DMS53 treated with DMSO at 0.1 percent for 48 hours (cell line): ENCODE measurements at regions not wholly inside any gene's neighbourhood (a gene's known extent, or its start where the extent isn't known, plus 50 kb on each side); places are given as distances from the start of the nearest gene placed in this dataset.

Experiments
- DNase-seq: peaks from one replicate; lab custom pipeline; 2025; ENCODE audit not compliant: unreplicated experiment; lab: John Stamatoyannopoulos, UW

DNA sequence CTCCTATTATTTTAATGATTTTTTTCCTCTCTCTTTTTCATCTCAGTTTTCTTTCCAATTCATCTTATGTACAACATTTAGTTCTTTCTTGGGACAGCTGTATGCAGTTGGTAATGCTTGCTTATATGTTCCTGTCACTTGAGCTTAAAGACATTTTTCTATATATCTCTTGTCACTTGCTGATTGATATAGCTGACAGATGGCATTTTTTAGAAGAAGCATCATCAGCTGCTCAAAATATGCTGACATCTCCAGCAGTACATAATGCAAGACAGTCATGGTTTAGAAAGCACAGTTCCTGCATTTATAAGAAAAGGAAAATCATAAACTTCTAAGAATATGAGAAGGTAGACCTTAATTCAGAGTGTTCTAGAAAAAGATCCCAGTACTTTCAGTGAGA lies 56.5 kb downstream of the DCAF8L1 start:
- no peak for DNase-seq

DNA sequence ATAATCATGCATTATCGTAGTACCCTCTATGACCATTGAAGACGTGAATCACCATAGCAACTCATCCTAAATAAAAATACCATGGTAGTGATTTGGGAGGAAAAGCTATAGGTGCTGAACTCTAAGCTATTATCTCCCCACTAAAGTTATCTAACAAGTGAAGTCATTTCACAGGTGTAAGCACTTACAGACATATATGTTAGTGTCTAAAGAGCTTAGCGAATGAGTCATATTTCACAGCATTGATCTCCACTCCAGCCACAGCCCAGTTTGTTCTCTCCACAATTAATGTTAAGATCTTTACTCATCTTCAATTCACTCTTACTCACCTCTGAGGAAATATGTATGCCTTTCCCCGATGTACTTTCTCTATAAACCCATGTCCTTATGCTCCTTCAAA lies 57.0 kb downstream of the DCAF8L1 start:
- no peak for DNase-seq

DNA sequence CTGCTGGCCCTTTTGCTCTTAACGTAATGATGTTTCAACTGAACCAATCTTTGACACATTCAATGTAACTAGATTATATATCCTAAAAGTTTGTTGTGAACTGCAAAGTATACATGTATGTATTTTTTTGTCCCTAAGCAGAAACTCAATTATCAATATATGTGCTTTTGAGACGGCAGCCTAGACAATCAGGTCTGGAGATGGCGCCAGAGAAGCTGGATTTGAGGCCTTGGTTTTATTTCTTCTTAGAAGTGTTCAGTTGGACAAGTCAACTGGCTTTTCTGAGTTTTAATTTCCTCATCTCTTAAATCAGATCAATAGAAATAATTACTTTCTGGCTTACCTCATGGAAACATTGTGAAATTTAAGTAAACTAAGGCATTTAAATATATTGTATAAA lies 62.5 kb downstream of the DCAF8L1 start:
- DNase-seq: peak; percentile 20

DNA sequence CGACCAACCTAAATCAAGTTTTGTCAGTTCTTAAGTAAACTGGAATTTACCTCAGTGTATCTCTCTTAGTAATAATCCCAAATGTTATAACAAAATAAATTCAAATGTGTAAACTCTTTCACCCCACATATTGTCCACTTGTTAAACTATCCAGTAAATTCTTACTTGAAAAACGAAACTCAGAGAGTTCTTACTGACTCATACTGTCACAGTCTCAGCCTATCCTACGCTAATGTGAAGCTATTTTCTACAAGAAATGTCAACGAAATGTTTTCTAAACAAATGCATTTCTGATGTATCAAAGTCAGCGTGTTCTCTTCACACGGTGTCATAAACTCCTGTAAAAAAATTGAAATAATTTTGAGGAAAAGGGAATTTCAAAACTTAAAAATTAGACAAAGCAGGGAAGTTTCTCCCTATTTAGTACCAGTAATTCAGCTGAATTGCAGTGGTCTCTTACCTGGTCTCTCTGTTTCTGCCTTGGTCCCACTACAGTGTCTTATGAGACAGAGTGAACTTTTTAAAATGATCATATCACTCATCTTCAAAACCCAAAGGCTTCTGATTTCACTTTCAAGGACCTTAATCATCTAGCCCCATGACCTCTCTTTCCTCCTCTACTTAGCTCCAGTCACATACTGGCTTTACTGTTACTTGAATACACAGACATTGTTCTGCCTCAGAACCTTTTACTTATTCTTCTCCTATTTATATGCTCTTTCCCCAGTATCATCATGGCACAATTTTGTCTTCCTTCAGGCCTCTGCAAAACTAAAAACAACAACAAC lies 63.3 kb downstream of the DCAF8L1 start:
- DNase-seq: no peak

DNA sequence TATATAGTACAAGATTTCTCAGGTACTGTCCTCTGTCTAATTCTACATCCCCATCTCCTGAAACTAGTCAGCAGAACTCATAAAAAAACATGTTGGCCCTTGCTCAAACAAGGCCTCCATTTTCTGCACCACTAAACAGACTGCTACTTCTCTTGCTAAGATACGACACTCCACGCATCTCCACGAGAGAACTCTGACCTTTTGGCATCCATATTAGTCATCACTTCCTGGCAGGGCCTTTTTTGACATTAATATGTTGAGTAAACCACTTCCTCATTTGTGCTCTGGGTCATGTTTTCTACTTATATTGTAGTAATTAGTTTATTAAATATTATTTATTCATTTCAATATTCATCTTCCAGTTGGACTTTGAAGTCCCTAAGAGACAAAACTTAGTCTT lies 65.6 kb downstream of the DCAF8L1 start:
- peak; percentile 44 for DNase-seq

DNA sequence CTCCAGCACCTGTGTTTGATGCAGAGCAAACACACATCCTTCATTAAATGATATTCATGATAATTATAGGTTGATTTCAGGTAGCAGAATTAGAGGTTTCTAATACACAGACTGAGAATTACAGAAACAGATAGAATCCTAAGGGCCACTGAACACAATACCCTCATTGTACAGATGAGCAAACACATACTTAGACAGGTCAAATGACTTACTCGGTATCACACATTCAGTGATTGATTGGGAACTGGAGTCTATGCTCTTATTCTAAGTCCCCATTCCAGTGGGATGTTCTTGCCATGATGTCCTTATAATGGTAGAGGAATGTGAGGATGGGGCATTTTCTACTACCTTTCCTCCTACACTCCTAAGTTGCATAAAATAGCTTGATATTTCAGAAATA lies 70.8 kb downstream of the DCAF8L1 start:
- no peak for DNase-seq

DNA sequence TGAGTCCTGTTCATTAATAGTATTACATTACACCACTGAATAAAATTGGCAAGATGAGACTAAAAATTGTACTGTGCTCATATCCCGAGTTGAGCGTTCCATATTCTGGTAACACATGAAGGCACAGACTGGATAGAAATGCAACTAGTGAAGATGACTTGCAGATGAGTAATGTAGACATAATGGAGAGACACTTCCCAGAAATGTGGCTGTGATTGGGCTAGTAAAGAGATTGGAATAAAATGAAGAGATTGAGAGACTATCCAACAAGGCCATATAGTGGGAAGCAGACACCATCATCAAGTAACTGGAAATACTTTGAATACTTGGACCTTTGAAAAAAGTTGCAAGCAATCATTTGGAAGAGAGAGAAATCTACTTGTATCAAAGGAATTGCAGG lies 77.3 kb downstream of the DCAF8L1 start:
- no peak for DNase-seq

DNA sequence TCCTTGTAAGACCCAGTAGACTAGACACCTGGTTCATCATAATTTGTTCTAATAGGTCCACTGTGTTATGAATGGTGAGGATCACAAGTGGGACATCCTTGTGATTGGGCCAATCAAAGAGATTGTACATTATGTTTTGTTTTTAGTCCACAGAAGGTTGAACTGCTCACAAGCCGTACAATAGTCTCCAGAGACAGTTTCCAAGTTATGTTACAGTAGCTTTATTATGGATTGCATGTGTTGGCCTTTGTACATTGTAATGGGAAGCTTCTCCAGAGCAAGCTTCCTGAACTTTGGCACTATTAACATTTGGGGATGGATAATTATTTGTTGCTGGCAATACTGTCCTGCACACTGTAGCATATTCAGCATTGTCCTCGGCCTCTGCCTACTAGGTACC lies 86.1 kb downstream of the MAGEB10 start:
- DNase-seq: no peak

DNA sequence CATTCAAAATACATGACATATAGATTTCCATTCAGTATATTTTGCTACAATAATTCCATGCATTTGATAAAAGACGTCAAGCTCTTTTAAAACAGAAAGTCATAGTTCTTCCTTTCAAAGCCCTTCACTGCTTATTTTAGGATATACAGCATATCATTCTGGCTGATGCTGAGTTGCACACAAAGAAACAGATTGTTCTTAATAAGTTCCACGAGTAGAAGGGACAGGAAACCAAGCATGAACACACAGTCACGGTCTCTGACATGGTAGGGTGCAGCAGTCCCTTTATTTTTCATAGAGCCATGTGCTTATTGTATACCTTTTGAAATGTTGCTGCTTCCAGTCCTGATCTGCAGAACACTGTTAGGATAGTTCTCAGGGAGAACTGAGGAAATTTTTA lies 85.4 kb downstream of the MAGEB10 start:
- no peak for DNase-seq

DNA sequence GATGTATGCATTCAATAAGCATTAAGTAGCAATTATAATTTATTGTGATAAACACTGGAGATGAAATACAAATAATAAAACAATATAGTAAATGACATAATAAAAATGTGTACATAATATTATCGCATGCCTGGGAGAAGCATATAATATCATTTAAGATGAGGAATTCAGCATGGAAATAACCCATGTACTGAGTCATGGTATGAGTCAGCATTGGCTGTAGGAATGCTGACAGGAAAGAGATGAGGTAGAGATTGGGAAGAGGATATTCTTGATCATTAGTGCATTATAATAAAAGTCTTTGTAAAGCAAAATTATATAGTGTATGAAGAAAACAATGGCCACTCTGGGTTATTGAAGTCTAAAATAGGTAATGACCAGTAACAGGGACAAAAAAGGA lies 82.8 kb downstream of the MAGEB10 start:
- no peak for DNase-seq

DNA sequence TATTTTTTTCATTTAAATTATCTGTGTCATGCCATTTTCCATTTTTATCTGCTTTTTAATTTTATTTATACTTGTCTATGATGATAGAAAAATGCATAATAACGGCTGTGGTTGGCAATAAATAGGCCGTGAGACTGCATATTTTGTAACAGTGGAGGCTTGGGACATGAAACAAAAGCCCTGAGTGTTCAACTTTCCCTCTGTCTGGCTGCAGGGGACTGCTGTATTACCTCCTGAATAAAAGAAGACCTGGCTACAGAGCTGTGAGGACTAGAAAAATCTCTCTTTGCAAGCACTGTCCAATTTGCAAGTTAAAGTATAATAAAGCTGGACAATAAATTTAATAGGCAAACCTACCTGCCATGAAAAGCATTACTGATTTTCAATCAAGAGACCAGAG lies 82.1 kb downstream of the MAGEB10 start:
- no peak for DNase-seq

DNA sequence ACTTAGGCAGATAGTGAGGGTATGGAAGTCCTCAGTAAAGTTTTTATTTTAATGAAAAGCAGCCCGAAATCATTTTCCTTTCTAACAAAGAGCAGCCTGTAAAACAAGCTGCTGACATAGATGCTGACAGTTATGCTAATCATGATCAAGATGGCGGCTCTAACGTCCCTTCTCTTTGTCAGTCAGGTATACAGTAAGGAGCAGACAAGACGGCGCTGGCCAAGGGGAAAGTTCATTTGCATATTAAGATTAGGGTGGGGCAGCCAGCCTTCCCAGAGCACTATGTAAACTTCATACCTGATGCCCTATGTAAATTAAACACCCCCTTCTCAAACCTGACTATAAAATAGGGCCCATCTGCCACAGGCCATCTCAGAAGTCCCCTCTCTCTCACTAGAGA lies 76.9 kb downstream of the MAGEB10 start:
- no peak for DNase-seq

DNA sequence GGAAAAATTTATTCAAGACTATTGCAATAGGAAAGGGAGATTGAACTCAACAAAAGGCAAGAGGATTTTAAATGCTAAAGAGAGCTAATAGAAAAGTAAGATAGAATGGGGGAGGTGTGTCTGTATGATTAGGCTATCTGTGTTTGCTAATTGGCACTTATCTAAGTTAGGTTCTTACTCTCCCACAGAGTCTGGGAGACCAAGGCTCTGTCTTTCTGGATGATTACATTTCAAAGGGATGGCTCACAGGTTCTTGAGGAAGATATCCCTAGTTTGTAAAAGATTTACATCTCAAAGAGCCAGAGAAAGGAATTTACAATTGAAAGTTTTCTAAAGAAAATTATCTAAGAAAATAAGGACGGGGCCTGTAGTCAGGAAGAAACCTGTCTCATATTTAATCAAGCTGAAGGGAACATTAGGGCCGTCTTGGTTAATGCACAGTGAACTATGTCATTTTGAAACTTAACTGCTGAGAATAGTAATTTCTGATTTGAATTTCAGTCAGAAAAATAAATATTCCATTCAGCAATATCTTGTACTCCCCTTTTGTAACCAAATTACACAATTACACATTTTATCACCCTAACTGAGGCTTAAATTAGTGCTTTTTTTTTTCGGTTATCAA lies 75.8 kb downstream of the MAGEB10 start:
- no peak for DNase-seq

DNA sequence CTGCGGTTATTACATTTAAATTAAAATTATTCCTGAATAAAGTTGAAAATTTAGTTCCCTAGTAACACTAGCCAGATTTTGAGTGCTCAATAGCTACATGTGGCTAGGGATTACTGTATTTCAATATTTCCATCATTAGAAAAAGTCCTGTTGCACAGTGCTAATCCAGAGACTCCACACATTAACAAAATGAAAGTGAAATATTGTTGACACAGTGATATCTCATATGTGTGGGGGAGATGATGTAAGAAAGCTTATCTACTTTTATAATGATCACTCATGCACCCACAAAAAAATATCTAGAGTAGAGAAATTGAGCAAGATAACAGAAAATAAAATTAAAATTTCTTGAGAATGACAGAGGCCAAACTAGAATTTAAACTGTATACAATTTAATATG lies 74.9 kb downstream of the MAGEB10 start:
- no peak for DNase-seq

DNA sequence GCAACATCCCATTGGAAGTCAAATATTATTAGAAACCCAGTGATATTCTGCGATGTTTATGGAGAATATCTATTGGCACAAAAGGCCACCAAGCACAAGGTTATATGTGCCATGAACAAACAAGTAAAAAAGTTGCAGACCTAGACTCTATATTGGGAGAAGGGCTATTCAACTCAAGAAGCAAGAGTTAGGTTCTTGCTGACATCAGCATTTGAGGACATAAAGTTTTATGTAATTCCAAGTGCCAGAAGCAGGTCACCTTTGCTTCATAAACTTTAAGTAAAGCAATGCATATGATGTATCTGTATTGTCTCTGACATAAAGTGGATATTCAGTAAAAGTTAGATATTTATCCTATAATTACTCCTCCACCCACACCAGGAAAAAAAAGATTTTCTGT lies 71.1 kb downstream of the MAGEB10 start:
- no peak for DNase-seq
